BE2C (cell line): ENCODE measurements at regions not wholly inside any gene's neighbourhood (a gene's known extent, or its start where the extent isn't known, plus 50 kb on each side); places are given as distances from the start of the nearest gene placed in this dataset.

Source experiments
- DNase-seq: peaks from one replicate; pipeline ENCODE4 v3.0.0-alpha.2; 2020
- H3K27me3 ChIP-seq: fragments of 250-450 bp; sonication (Bioruptor Pico); 2 replicates; pipeline ENCODE4 v1.5.1; 2020; ENCODE audit warnings: mild to moderate bottlenecking
- H3K36me3 ChIP-seq: fragments of 250-450 bp; sonication (Bioruptor Pico); 2 replicates; pipeline ENCODE4 v1.5.1; 2020; ENCODE audit warnings: mild to moderate bottlenecking
- H3K4me1 ChIP-seq: fragments of 250-450 bp; sonication (Bioruptor Pico); 2 replicates; pipeline ENCODE4 v1.5.1; 2020
- H3K4me3 ChIP-seq: 2 replicates; pipeline ENCODE4 v1.5.1; 2011; ENCODE audit warnings: low read depth, low read length
- H3K9me3 ChIP-seq: fragments of 250-450 bp; sonication (Bioruptor Pico); 2 replicates; pipeline ENCODE4 v1.5.1; 2020
- TF ChIP-seq, protein P1 (sequence below): IDR thresholded peaks from 2 replicates; pipeline ENCODE4 v1.5.1; 2012; ENCODE audit warnings: mild to moderate bottlenecking, low read depth, low read length

DNA sequence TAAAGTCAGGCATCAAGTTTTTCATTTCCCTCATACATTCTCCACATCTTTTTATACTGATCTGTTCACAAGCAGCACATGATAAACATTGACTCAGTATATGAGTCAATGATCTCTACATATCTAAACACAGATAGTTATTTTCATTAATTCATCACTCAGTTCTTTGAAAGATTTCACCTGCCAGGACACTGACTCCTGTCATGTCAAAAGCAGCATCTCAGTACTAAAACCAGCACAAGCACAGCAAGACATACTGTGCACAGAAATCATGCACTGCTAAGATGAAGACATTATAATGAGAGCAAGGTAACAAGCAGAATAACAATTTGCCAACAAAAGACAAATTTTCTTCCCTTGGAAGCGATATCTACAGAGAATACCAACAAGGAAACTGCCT lies 206.1 kb upstream of the COX7C start:
- Histone ChIP-seq H3K4me3 (no peak overlapping the region), H3K9me3 (no peaks in the 10 kb centered on the region), H3K4me1 (no peaks in the 10 kb centered on the region), H3K36me3 (no peaks in the 10 kb centered on the region), H3K27me3 (no peaks in the 10 kb centered on the region)
- no peak for DNase-seq
- TF ChIP-seq, protein P1, sequence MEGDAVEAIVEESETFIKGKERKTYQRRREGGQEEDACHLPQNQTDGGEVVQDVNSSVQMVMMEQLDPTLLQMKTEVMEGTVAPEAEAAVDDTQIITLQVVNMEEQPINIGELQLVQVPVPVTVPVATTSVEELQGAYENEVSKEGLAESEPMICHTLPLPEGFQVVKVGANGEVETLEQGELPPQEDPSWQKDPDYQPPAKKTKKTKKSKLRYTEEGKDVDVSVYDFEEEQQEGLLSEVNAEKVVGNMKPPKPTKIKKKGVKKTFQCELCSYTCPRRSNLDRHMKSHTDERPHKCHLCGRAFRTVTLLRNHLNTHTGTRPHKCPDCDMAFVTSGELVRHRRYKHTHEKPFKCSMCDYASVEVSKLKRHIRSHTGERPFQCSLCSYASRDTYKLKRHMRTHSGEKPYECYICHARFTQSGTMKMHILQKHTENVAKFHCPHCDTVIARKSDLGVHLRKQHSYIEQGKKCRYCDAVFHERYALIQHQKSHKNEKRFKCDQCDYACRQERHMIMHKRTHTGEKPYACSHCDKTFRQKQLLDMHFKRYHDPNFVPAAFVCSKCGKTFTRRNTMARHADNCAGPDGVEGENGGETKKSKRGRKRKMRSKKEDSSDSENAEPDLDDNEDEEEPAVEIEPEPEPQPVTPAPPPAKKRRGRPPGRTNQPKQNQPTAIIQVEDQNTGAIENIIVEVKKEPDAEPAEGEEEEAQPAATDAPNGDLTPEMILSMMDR: no peak

DNA sequence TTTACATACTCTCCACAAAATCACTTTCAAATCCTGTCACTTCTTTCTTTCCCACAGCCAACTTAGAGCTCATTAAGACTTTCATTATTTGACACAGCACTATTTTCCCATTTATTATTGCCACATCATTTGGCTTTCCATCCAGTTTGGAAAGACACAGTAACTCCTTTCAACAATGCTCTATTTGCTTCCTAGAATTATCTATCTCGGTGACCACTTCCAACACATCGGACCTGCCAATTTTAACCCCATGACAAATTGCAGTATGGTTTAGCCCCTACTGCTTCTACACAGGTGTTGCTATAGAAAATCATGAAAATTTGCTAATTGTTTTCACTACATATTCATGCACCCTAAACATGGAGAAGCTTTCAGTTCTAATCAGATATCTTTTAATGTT lies 190.6 kb upstream of the COX7C start:
- Histone ChIP-seq H3K4me3 (no peak overlapping the region), H3K9me3 (no peaks in the 10 kb centered on the region), H3K27me3 (no peaks in the 10 kb centered on the region), H3K36me3 (no peaks in the 10 kb centered on the region), H3K4me1 (no peaks in the 10 kb centered on the region)
- DNase-seq: no peak
- TF ChIP-seq, protein P1: no peak

DNA sequence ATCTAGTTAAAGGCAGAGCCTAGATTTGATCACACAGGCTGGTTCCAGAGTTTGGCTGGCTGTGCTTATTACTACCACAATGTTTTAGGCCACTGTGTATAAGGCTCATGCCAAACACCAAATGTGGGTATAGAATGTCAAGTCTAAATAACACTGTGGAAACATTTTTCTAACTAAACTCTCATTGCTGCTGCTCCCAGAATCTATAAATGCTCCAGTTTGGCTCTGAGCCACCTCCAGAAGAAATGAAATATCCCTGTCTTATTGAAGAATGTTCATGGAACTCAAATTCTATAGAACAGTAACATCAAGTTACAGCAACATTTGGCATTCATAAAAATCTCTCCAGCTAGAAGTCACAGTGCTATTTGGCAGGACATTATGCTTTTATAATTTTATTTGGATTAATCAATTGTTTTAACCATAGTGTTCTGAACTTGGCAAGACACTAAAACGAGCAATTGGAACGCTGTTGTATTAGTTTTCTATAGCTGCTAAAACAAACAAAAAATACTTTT lies 178.1 kb upstream of the COX7C start:
- DNase-seq: no peak

DNA sequence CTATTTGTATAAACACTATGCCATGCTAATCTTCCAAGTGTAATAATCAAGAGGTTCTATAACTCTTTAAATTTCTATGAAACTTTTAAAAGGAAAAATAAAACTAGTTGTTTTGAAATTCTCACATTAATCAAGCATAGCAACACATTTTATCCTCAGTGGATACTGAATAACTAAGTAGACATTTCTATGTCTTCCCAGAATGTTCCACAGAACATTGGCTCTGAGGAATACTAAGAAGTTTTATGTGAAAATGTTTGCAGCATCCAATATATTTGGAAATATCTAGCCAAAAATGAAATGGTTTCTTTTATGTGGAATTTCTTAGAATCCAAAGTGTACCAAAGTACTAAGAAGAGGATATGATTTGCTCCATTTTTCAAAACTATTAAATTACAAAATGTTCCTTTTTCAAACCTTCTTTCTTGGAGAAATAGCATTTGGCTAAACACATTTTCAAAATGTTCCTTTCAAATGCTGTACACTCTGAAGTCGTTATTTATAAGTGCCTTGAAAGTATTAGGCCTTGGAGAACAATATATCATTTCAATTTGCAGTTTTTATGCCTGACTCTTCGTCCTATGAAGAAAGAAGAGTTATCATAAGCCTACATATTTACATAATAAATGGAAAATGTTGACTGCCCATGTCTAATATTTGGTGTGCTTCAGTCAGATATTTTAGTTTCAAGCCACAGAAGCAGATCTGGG lies 175.6 kb upstream of the COX7C start:
- Histone ChIP-seq H3K4me3 (no peak overlapping the region), H3K27me3 (peaks cover 3% of the 10 kb centered on the region; the same call in 1 of the 2 replicates), H3K36me3 (no peaks in the 10 kb centered on the region), H3K4me1 (no peaks in the 10 kb centered on the region), H3K9me3 (no peaks in the 10 kb centered on the region)
- no peak for DNase-seq
- TF ChIP-seq, protein P1: no peak

More for the DNA sequence above, 178.1 kb upstream of the COX7C start:
- peaks cover 3% of the 10 kb centered on the region; the same call in 1 of the 2 replicates for H3K27me3 ChIP-seq
- TF ChIP-seq, protein P1: no peak
- no peaks in the 10 kb centered on the region for H3K36me3 ChIP-seq
- no peak overlapping the region for H3K4me3 ChIP-seq
- H3K4me1 ChIP-seq: no peaks in the 10 kb centered on the region
- H3K9me3 ChIP-seq: no peaks in the 10 kb centered on the region

DNA sequence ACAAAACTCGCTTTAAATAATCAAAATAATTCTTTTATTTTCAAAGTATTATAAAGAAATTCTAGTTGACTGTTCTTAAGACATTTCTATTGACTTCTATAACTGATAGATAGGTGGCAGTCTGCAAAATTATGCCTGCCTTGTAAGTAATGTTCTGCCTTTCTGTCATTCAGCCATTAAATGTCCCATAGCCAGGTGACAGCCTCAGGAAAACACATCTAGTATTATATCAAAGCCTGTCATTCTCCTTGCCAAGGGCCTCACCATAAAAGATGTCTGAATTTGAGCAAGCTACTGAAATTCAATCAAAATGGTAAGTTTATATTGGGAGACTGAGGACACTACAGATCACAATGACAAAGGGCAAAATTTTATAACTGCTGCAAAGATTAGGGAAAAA lies 170.4 kb upstream of the COX7C start:
- TF ChIP-seq, protein P1: no peak

DNA sequence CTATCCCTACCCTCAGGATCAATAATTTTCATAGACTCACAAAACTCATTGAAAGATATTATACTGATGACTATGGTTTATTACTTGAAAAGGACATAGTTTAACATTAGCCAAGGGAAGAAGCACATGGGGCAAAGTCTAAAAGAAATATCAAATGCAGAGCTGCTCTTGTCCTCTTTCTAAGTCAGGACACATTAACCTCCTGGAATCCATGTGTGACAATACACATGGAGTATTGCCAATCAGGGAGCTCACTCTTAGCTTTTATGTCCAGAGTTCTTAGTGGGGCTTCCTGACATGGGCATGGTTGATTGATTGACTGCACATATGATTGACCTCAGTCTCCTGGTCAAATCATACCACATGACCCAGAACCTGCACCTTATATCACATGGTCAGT lies 165.5 kb upstream of the COX7C start:
- H3K4me3 ChIP-seq: no peak overlapping the region
- H3K27me3 ChIP-seq: no peaks in the 10 kb centered on the region
- no peaks in the 10 kb centered on the region for H3K9me3 ChIP-seq
- no peaks in the 10 kb centered on the region for H3K4me1 ChIP-seq
- TF ChIP-seq, protein P1: no peak
- H3K36me3 ChIP-seq: no peaks in the 10 kb centered on the region
- DNase-seq: no peak

More for the DNA sequence above, 170.4 kb upstream of the COX7C start:
- no peaks in the 10 kb centered on the region for H3K36me3 ChIP-seq
- no peaks in the 10 kb centered on the region for H3K9me3 ChIP-seq
- H3K4me3 ChIP-seq: no peak overlapping the region
- no peaks in the 10 kb centered on the region for H3K27me3 ChIP-seq
- no peaks in the 10 kb centered on the region for H3K4me1 ChIP-seq
- DNase-seq: no peak
